ENCODE measurements at regions not wholly inside any gene's neighbourhood (a gene's known extent, or its start where the extent isn't known, plus 50 kb on each side); places are given as distances from the start of the nearest gene placed in this dataset.
A peak's percentile ranks its signal among the peaks of the same experiment; 100 is the strongest.

GRCh38 chr5:3311433-3311832 is 284.2 kb upstream of the IRX1 start:
- H3K9me2 ChIP-seq (ENCODE audit: insufficient read depth) = no peaks in the 10 kb centered on the region
- peaks cover 11% of the 10 kb centered on the region for H3F3A ChIP-seq (ENCODE audit: insufficient read depth)
- peaks cover 12% of the 10 kb centered on the region for H3K4me1 ChIP-seq (ENCODE audit: insufficient read depth)
- in situ Hi-C loops (cut with MboI) = no loop called here
- H3K4me3 ChIP-seq = no peak overlapping the region
- peak overlapping the region; percentile 92 for H3K27ac ChIP-seq
- no peaks in the 10 kb centered on the region for H3K27me3 ChIP-seq (replicated peaks; ENCODE audit: insufficient read depth)
- TF ChIP-seq EZH2 (IDR thresholded peaks at IDR 0.05; ENCODE audit: insufficient read depth, poor library complexity, severe bottlenecking) (no peak), EZH2phosphoT487 (IDR thresholded peaks at IDR 0.05; ENCODE audit: insufficient read depth, low read depth) (no peak)
- no peak for DNase-seq
- H4K20me1 ChIP-seq (ENCODE audit: insufficient read depth) = no peaks in the 10 kb centered on the region
- H3K4me2 ChIP-seq (ENCODE audit: unreplicated experiment) = no peak overlapping the region
- no peaks in the 10 kb centered on the region for H3K79me2 ChIP-seq (ENCODE audit: insufficient read depth)
- WGBS, 2 experiments (ENCODE audit: low coverage in 1 of 2, low lambda C conversion rate in 2 of 2, missing lambda C conversion rate in 2 of 2) = 75% methylated on average over 8 of the region's 8 CpGs
- H3K9ac ChIP-seq = peak overlapping the region; percentile 53; the same call in 1 of the 2 replicates
- H3K9me3 ChIP-seq (ENCODE audit: low read depth) = no peaks in the 10 kb centered on the region
- H3K36me3 ChIP-seq (ENCODE audit: low read depth) = no peaks in the 10 kb centered on the region
- H2AFZ ChIP-seq = no peak overlapping the region

- no peaks in the 10 kb centered on the region for H3K9me2 ChIP-seq (ENCODE audit: insufficient read depth)
- peak overlapping the region; percentile 92 for H3K27ac ChIP-seq
- H3K4me2 ChIP-seq (ENCODE audit: unreplicated experiment) = peak overlapping the region; percentile 60
- H4K20me1 ChIP-seq (ENCODE audit: insufficient read depth) = no peaks in the 10 kb centered on the region
- peaks cover 12% of the 10 kb centered on the region for H3K4me1 ChIP-seq (ENCODE audit: insufficient read depth)
- no peaks in the 10 kb centered on the region for H3K36me3 ChIP-seq (ENCODE audit: low read depth)
- H3K9me3 ChIP-seq (ENCODE audit: low read depth) = no peaks in the 10 kb centered on the region
- H3K27me3 ChIP-seq (replicated peaks; ENCODE audit: insufficient read depth) = no peaks in the 10 kb centered on the region
- H3K79me2 ChIP-seq (ENCODE audit: insufficient read depth) = no peaks in the 10 kb centered on the region
- H3F3A ChIP-seq (ENCODE audit: insufficient read depth) = peaks cover 11% of the 10 kb centered on the region
- H3K9ac ChIP-seq = peak overlapping the region; percentile 70
- DNase-seq = peak; percentile 92
- 0 out of 2 replicates have a peak, but pooled peaks have one; percentile 33 for TF ChIP-seq EZH2phosphoT487 (IDR thresholded peaks at IDR 0.05; ENCODE audit: insufficient read depth, low read depth)
- no peak for TF ChIP-seq EZH2 (IDR thresholded peaks at IDR 0.05; ENCODE audit: insufficient read depth, poor library complexity, severe bottlenecking)
- in situ Hi-C loops (cut with MboI) = no loop called here
- 4 to 6% methylated on average over 26 of the region's 26 CpGs for WGBS, 2 experiments (ENCODE audit: low coverage in 1 of 2, low lambda C conversion rate in 2 of 2, missing lambda C conversion rate in 2 of 2)
- H3K4me3 ChIP-seq = peak overlapping the region; percentile 39; the same call in 1 of the 2 replicates
- H2AFZ ChIP-seq = no peak overlapping the region
Measured at GRCh38 chr5:3310541-3311261, 284.9 kb upstream of the IRX1 start.

- no peaks in the 10 kb centered on the region for H3K9me3 ChIP-seq (ENCODE audit: low read depth)
- TF ChIP-seq EZH2 (IDR thresholded peaks at IDR 0.05; ENCODE audit: insufficient read depth, poor library complexity, severe bottlenecking) = no peak
- TF ChIP-seq EZH2phosphoT487 (IDR thresholded peaks at IDR 0.05; ENCODE audit: insufficient read depth, low read depth) = no peak
- H3F3A ChIP-seq (ENCODE audit: insufficient read depth) = peaks cover 11% of the 10 kb centered on the region
- H3K79me2 ChIP-seq (ENCODE audit: insufficient read depth) = no peaks in the 10 kb centered on the region
- no peak overlapping the region for H3K4me3 ChIP-seq
- in situ Hi-C loops (cut with MboI) = no loop called here
- WGBS, 2 experiments (ENCODE audit: low coverage in 1 of 2, low lambda C conversion rate in 2 of 2, missing lambda C conversion rate in 2 of 2) = 84% methylated on average over 10 of the region's 10 CpGs
- H3K27me3 ChIP-seq (replicated peaks; ENCODE audit: insufficient read depth) = no peaks in the 10 kb centered on the region
- no peak overlapping the region for H3K27ac ChIP-seq
- peaks cover 12% of the 10 kb centered on the region for H3K4me1 ChIP-seq (ENCODE audit: insufficient read depth)
- H3K9ac ChIP-seq = no peak overlapping the region
- H3K36me3 ChIP-seq (ENCODE audit: low read depth) = no peaks in the 10 kb centered on the region
- H3K4me2 ChIP-seq (ENCODE audit: unreplicated experiment) = no peak overlapping the region
- H4K20me1 ChIP-seq (ENCODE audit: insufficient read depth) = no peaks in the 10 kb centered on the region
- H2AFZ ChIP-seq = no peak overlapping the region
- DNase-seq = no peak
- H3K9me2 ChIP-seq (ENCODE audit: insufficient read depth) = no peaks in the 10 kb centered on the region
Measured at GRCh38 chr5:3309538-3309937, 286.1 kb upstream of the IRX1 start.

- Histone ChIP-seq H4K20me1 (ENCODE audit: insufficient read depth) (no peaks in the 10 kb centered on the region), H3K4me2 (ENCODE audit: unreplicated experiment) (no peak overlapping the region), H3K9ac (no peak overlapping the region), H3K4me3 (no peak overlapping the region), H3K79me2 (ENCODE audit: insufficient read depth) (no peaks in the 10 kb centered on the region), H3F3A (ENCODE audit: insufficient read depth) (peaks cover 11% of the 10 kb centered on the region), H3K4me1 (ENCODE audit: insufficient read depth) (peaks cover 12% of the 10 kb centered on the region), H3K9me2 (ENCODE audit: insufficient read depth) (no peaks in the 10 kb centered on the region), H2AFZ (no peak overlapping the region), H3K9me3 (ENCODE audit: low read depth) (no peaks in the 10 kb centered on the region), H3K27me3 (replicated peaks; ENCODE audit: insufficient read depth) (no peaks in the 10 kb centered on the region), H3K36me3 (ENCODE audit: low read depth) (no peaks in the 10 kb centered on the region), H3K27ac (no peak overlapping the region)
- TF ChIP-seq EZH2phosphoT487 (IDR thresholded peaks at IDR 0.05; ENCODE audit: insufficient read depth, low read depth) (no peak), EZH2 (IDR thresholded peaks at IDR 0.05; ENCODE audit: insufficient read depth, poor library complexity, severe bottlenecking) (no peak)
- no peak for DNase-seq
- 73 to 77% methylated on average over 9 of the region's 9 CpGs for WGBS, 2 experiments (ENCODE audit: low coverage in 1 of 2, low lambda C conversion rate in 2 of 2, missing lambda C conversion rate in 2 of 2)
- in situ Hi-C loops (cut with MboI) = no loop called here
Measured at GRCh38 chr5:3307982-3308621, 287.5 kb upstream of the IRX1 start.

All from GM23248 (cell line).